ENCODE measurements at regions not wholly inside any gene's neighbourhood (a gene's known extent, or its start where the extent isn't known, plus 50 kb on each side); places are given as distances from the start of the nearest gene placed in this dataset.
"Not testable (repeated sequence)": the region's sequence is repeated elsewhere in the genome, so short reads cannot be mapped to it uniquely, and the experiment has no call there.

- H3K9me2 ChIP-seq (ENCODE audit: low read depth, low read length) = no peaks in the 10 kb centered on the region
- H3F3A ChIP-seq (ENCODE audit: insufficient read depth, low read length) = no peaks in the 10 kb centered on the region
- H3K79me2 ChIP-seq (ENCODE audit: insufficient read depth, low read length) = no peaks in the 10 kb centered on the region
- no peaks in the 10 kb centered on the region for H3K36me3 ChIP-seq (ENCODE audit: insufficient read depth, low read length)
- no peak overlapping the region for H3K9ac ChIP-seq (ENCODE audit: low read length)
- H3K27ac ChIP-seq (ENCODE audit: low read depth, low read length, poor library complexity, severe bottlenecking) = no peak overlapping the region
- H3K27me3 ChIP-seq (ENCODE audit: insufficient read depth, low read length) = no peaks in the 10 kb centered on the region
- H3K4me2 ChIP-seq (ENCODE audit: low read length) = no peak overlapping the region
- TF ChIP-seq CTCF (IDR thresholded peaks at IDR 0.05; ENCODE audit: low read length) (no peak), EZH2 (IDR thresholded peaks at IDR 0.05; ENCODE audit: borderline replicate concordance, low read length) (no peak)
- H3K4me3 ChIP-seq (ENCODE audit: low read depth, low read length, poor library complexity, severe bottlenecking) = no peak overlapping the region
- H3K4me1 ChIP-seq (ENCODE audit: insufficient read depth, low read length, severe bottlenecking) = no peaks in the 10 kb centered on the region
- no peaks in the 10 kb centered on the region for H3K9me3 ChIP-seq (ENCODE audit: low read length)
- H4K20me1 ChIP-seq (ENCODE audit: insufficient read depth, low read length) = no peaks in the 10 kb centered on the region
- no peak overlapping the region for H2AFZ ChIP-seq (ENCODE audit: low read length)
Measured at GRCh38 chr9:73437758-73438157, 286.1 kb downstream of the ANXA1 start.

GRCh38 chr9:73439839-73440238, 288.2 kb downstream of the ANXA1 start:
- H3K9me3 ChIP-seq (ENCODE audit: low read length); H3K27ac ChIP-seq (ENCODE audit: low read depth, low read length, poor library complexity, severe bottlenecking); H3K4me2 ChIP-seq (ENCODE audit: low read length); H4K20me1 ChIP-seq (ENCODE audit: insufficient read depth, low read length); H3F3A ChIP-seq (ENCODE audit: insufficient read depth, low read length); H3K4me3 ChIP-seq (ENCODE audit: low read depth, low read length, poor library complexity, severe bottlenecking); H3K79me2 ChIP-seq (ENCODE audit: insufficient read depth, low read length); H3K9me2 ChIP-seq (ENCODE audit: low read depth, low read length); H3K27me3 ChIP-seq (ENCODE audit: insufficient read depth, low read length); H2AFZ ChIP-seq (ENCODE audit: low read length); H3K9ac ChIP-seq (ENCODE audit: low read length); H3K4me1 ChIP-seq (ENCODE audit: insufficient read depth, low read length, severe bottlenecking); H3K36me3 ChIP-seq (ENCODE audit: insufficient read depth, low read length): not testable (repeated sequence)

- no peaks in the 10 kb centered on the region for H3K36me3 ChIP-seq (ENCODE audit: insufficient read depth, low read length)
- no peaks in the 10 kb centered on the region for H3K79me2 ChIP-seq (ENCODE audit: insufficient read depth, low read length)
- H3K9ac ChIP-seq (ENCODE audit: low read length) = no peak overlapping the region
- no peaks in the 10 kb centered on the region for H3K4me1 ChIP-seq (ENCODE audit: insufficient read depth, low read length, severe bottlenecking)
- H3K27me3 ChIP-seq (ENCODE audit: insufficient read depth, low read length) = no peaks in the 10 kb centered on the region
- TF ChIP-seq EZH2 (IDR thresholded peaks at IDR 0.05; ENCODE audit: borderline replicate concordance, low read length) (no peak), CTCF (IDR thresholded peaks at IDR 0.05; ENCODE audit: low read length) (no peak)
- no peak overlapping the region for H3K4me3 ChIP-seq (ENCODE audit: low read depth, low read length, poor library complexity, severe bottlenecking)
- no peak overlapping the region for H3K4me2 ChIP-seq (ENCODE audit: low read length)
- no peaks in the 10 kb centered on the region for H3K9me2 ChIP-seq (ENCODE audit: low read depth, low read length)
- no peak overlapping the region; the same call in 1 of the 2 replicates for H2AFZ ChIP-seq (ENCODE audit: low read length)
- no peaks in the 10 kb centered on the region for H3K9me3 ChIP-seq (ENCODE audit: low read length)
- H3F3A ChIP-seq (ENCODE audit: insufficient read depth, low read length) = no peaks in the 10 kb centered on the region
- H3K27ac ChIP-seq (ENCODE audit: low read depth, low read length, poor library complexity, severe bottlenecking) = no peak overlapping the region
- no peaks in the 10 kb centered on the region for H4K20me1 ChIP-seq (ENCODE audit: insufficient read depth, low read length)
Measured at GRCh38 chr9:73441223-73441622, 289.6 kb downstream of the ANXA1 start.

GRCh38 chr9:73441890-73442818, 290.5 kb downstream of the ANXA1 start:
- Histone ChIP-seq H3K9me2 (ENCODE audit: low read depth, low read length) (no peaks in the 10 kb centered on the region), H3K9ac (ENCODE audit: low read length) (no peak overlapping the region), H3K4me3 (ENCODE audit: low read depth, low read length, poor library complexity, severe bottlenecking) (no peak overlapping the region), H3K9me3 (ENCODE audit: low read length) (no peaks in the 10 kb centered on the region), H4K20me1 (ENCODE audit: insufficient read depth, low read length) (no peaks in the 10 kb centered on the region), H3K27ac (ENCODE audit: low read depth, low read length, poor library complexity, severe bottlenecking) (no peak overlapping the region), H3K4me1 (ENCODE audit: insufficient read depth, low read length, severe bottlenecking) (no peaks in the 10 kb centered on the region), H3K79me2 (ENCODE audit: insufficient read depth, low read length) (no peaks in the 10 kb centered on the region), H3F3A (ENCODE audit: insufficient read depth, low read length) (no peaks in the 10 kb centered on the region), H3K27me3 (ENCODE audit: insufficient read depth, low read length) (no peaks in the 10 kb centered on the region), H3K4me2 (ENCODE audit: low read length) (no peak overlapping the region), H2AFZ (ENCODE audit: low read length) (no peak overlapping the region), H3K36me3 (ENCODE audit: insufficient read depth, low read length) (no peaks in the 10 kb centered on the region)
- TF ChIP-seq EZH2 (IDR thresholded peaks at IDR 0.05; ENCODE audit: borderline replicate concordance, low read length) = no peak
- no peak for TF ChIP-seq CTCF (IDR thresholded peaks at IDR 0.05; ENCODE audit: low read length)
